ENCODE measurements at regions not wholly inside any gene's neighbourhood (a gene's known extent, or its start where the extent isn't known, plus 50 kb on each side); places are given as distances from the start of the nearest gene placed in this dataset.

GRCh38 chr12:23169696-23170013, 544.7 kb downstream of the ETNK1 start:
- no peak overlapping the region for H2AFZ ChIP-seq (ENCODE audit: low read depth, low read length, severe bottlenecking)
- no peak for TF ChIP-seq CTCF (IDR thresholded peaks at IDR 0.05; ENCODE audit: insufficient read depth, low read length, poor library complexity, severe bottlenecking)
- TF ChIP-seq EZH2phosphoT487 (conservative IDR thresholded peaks at IDR 0.05; ENCODE audit: low read length): no peak
- H3K36me3 ChIP-seq (ENCODE audit: low read length): no peaks in the 10 kb centered on the region
- H3K27me3 ChIP-seq (ENCODE audit: low read length): no peaks in the 10 kb centered on the region
- no peak overlapping the region for H3K9ac ChIP-seq (ENCODE audit: low read length)
- no peak overlapping the region for H3K27ac ChIP-seq (ENCODE audit: low read depth, low read length)
- no peaks in the 10 kb centered on the region for H3K9me2 ChIP-seq (replicated peaks; ENCODE audit: insufficient read depth, low read length)
- H3F3A ChIP-seq (ENCODE audit: insufficient read depth): no peaks in the 10 kb centered on the region
- H3K4me2 ChIP-seq (ENCODE audit: low read depth, low read length, poor library complexity, severe bottlenecking): no peak overlapping the region
- no peaks in the 10 kb centered on the region for H3K9me3 ChIP-seq (ENCODE audit: insufficient read depth, low read length)
- no peaks in the 10 kb centered on the region for H4K20me1 ChIP-seq (ENCODE audit: low read depth, low read length)
- H3K4me3 ChIP-seq (ENCODE audit: insufficient read depth, low read length, poor library complexity, severe bottlenecking): no peak overlapping the region
- H3K79me2 ChIP-seq (ENCODE audit: insufficient read depth, low read length): no peaks in the 10 kb centered on the region

- H4K20me1 ChIP-seq (ENCODE audit: low read depth, low read length): no peaks in the 10 kb centered on the region
- H3K9ac ChIP-seq (ENCODE audit: low read length): no peak overlapping the region
- no peaks in the 10 kb centered on the region for H3K36me3 ChIP-seq (ENCODE audit: low read length)
- no peak overlapping the region for H3K4me3 ChIP-seq (ENCODE audit: insufficient read depth, low read length, poor library complexity, severe bottlenecking)
- no peaks in the 10 kb centered on the region for H3K9me2 ChIP-seq (replicated peaks; ENCODE audit: insufficient read depth, low read length)
- no peak overlapping the region for H3K27ac ChIP-seq (ENCODE audit: low read depth, low read length)
- no peak overlapping the region for H2AFZ ChIP-seq (ENCODE audit: low read depth, low read length, severe bottlenecking)
- no peaks in the 10 kb centered on the region for H3K9me3 ChIP-seq (ENCODE audit: insufficient read depth, low read length)
- H3K4me2 ChIP-seq (ENCODE audit: low read depth, low read length, poor library complexity, severe bottlenecking): no peak overlapping the region
- H3F3A ChIP-seq (ENCODE audit: insufficient read depth): no peaks in the 10 kb centered on the region
- TF ChIP-seq CTCF (IDR thresholded peaks at IDR 0.05; ENCODE audit: insufficient read depth, low read length, poor library complexity, severe bottlenecking): no peak
- no peak for TF ChIP-seq EZH2phosphoT487 (conservative IDR thresholded peaks at IDR 0.05; ENCODE audit: low read length)
- H3K79me2 ChIP-seq (ENCODE audit: insufficient read depth, low read length): no peaks in the 10 kb centered on the region
- H3K27me3 ChIP-seq (ENCODE audit: low read length): no peaks in the 10 kb centered on the region
Observed at GRCh38 chr12:23174917-23175316, 549.9 kb downstream of the ETNK1 start.

GRCh38 chr12:23185346-23185745, 560.4 kb downstream of the ETNK1 start:
- TF ChIP-seq EZH2phosphoT487 (conservative IDR thresholded peaks at IDR 0.05; ENCODE audit: low read length): no peak
- TF ChIP-seq CTCF (IDR thresholded peaks at IDR 0.05; ENCODE audit: insufficient read depth, low read length, poor library complexity, severe bottlenecking): no peak
- no peaks in the 10 kb centered on the region for H3K9me2 ChIP-seq (replicated peaks; ENCODE audit: insufficient read depth, low read length)

GRCh38 chr12:23186950-23187349, 562.0 kb downstream of the ETNK1 start:
- Histone ChIP-seq H3K27ac (ENCODE audit: low read depth, low read length) (no peak overlapping the region), H3K9ac (ENCODE audit: low read length) (no peak overlapping the region), H3K79me2 (ENCODE audit: insufficient read depth, low read length) (no peaks in the 10 kb centered on the region), H3K9me2 (replicated peaks; ENCODE audit: insufficient read depth, low read length) (no peaks in the 10 kb centered on the region), H3K4me3 (ENCODE audit: insufficient read depth, low read length, poor library complexity, severe bottlenecking) (no peak overlapping the region), H2AFZ (ENCODE audit: low read depth, low read length, severe bottlenecking) (no peak overlapping the region), H3K36me3 (ENCODE audit: low read length) (no peaks in the 10 kb centered on the region), H3K4me2 (ENCODE audit: low read depth, low read length, poor library complexity, severe bottlenecking) (no peak overlapping the region), H3F3A (ENCODE audit: insufficient read depth) (no peaks in the 10 kb centered on the region), H3K9me3 (ENCODE audit: insufficient read depth, low read length) (no peaks in the 10 kb centered on the region), H3K27me3 (ENCODE audit: low read length) (no peaks in the 10 kb centered on the region), H4K20me1 (ENCODE audit: low read depth, low read length) (no peaks in the 10 kb centered on the region)
- TF ChIP-seq CTCF (IDR thresholded peaks at IDR 0.05; ENCODE audit: insufficient read depth, low read length, poor library complexity, severe bottlenecking) (no peak), EZH2phosphoT487 (conservative IDR thresholded peaks at IDR 0.05; ENCODE audit: low read length) (no peak)

More at GRCh38 chr12:23185346-23185745, 560.4 kb downstream of the ETNK1 start:
- H3K79me2 ChIP-seq (ENCODE audit: insufficient read depth, low read length): no peaks in the 10 kb centered on the region
- no peaks in the 10 kb centered on the region for H3K27me3 ChIP-seq (ENCODE audit: low read length)
- no peaks in the 10 kb centered on the region for H3K9me3 ChIP-seq (ENCODE audit: insufficient read depth, low read length)
- H3F3A ChIP-seq (ENCODE audit: insufficient read depth): no peaks in the 10 kb centered on the region
- no peak overlapping the region for H3K27ac ChIP-seq (ENCODE audit: low read depth, low read length)
- no peak overlapping the region for H2AFZ ChIP-seq (ENCODE audit: low read depth, low read length, severe bottlenecking)
- H3K36me3 ChIP-seq (ENCODE audit: low read length): no peaks in the 10 kb centered on the region
- H3K4me2 ChIP-seq (ENCODE audit: low read depth, low read length, poor library complexity, severe bottlenecking): no peak overlapping the region
- H4K20me1 ChIP-seq (ENCODE audit: low read depth, low read length): no peaks in the 10 kb centered on the region
- no peak overlapping the region for H3K9ac ChIP-seq (ENCODE audit: low read length)
- H3K4me3 ChIP-seq (ENCODE audit: insufficient read depth, low read length, poor library complexity, severe bottlenecking): no peak overlapping the region
